Duodenal mucosa (tissue), 2 donors: ENCODE measurements at regions not wholly inside any gene's neighbourhood (a gene's known extent, or its start where the extent isn't known, plus 50 kb on each side); places are given as distances from the start of the nearest gene placed in this dataset.
"Not testable (repeated sequence)": the region's sequence is repeated elsewhere in the genome, so short reads cannot be mapped to it uniquely, and the experiment has no call there.

Source experiments
- H3K27ac ChIP-seq: one replicate; pipeline ENCODE4 v1.7.0; 2013; ENCODE audit warnings: low read depth, low read length
- H3K27me3 ChIP-seq, 2 donors: one replicate each; pipeline ENCODE4 v1.7.0; 2013; ENCODE audit warnings: low read length in 2 of 2, control low read depth in 1 of 2; ENCODE audit not compliant: insufficient read depth in 2 of 2, control insufficient read depth in 1 of 2
- H3K36me3 ChIP-seq, 2 donors: one replicate each; pipeline ENCODE4 v1.7.0; 2013; ENCODE audit warnings: low read length in 2 of 2, control low read depth in 1 of 2; ENCODE audit not compliant: insufficient read depth in 2 of 2, control insufficient read depth in 1 of 2
- H3K4me1 ChIP-seq, 2 donors: one replicate each; pipeline ENCODE4 v1.7.0; 2013; ENCODE audit warnings: low read length in 2 of 2, control low read depth in 1 of 2; ENCODE audit not compliant: insufficient read depth in 2 of 2, control insufficient read depth in 1 of 2
- H3K4me3 ChIP-seq, 2 donors: one replicate each; pipeline ENCODE4 v1.7.0; 2013; ENCODE audit warnings: low read length in 2 of 2, low read depth in 1 of 2
- H3K9ac ChIP-seq, 2 donors: one replicate each; pipeline ENCODE4 v1.7.0; 2013; ENCODE audit warnings: low read length in 2 of 2, low read depth in 1 of 2
- H3K9me3 ChIP-seq, 2 donors: one replicate each; pipeline ENCODE4 v1.7.0; 2013; ENCODE audit warnings: low read length in 2 of 2, control low read depth in 1 of 2; ENCODE audit not compliant: control insufficient read depth in 1 of 2

GRCh38 chr6:86355271-86355670 is 582.1 kb upstream of the HTR1E start:
- no peak overlapping the region for H3K9ac ChIP-seq
- no peaks in the 10 kb centered on the region for H3K27me3 ChIP-seq
- no peak overlapping the region for H3K27ac ChIP-seq
- no peak overlapping the region for H3K4me3 ChIP-seq
- no peaks in the 10 kb centered on the region for H3K36me3 ChIP-seq
- H3K9me3 ChIP-seq = peaks cover 0 to 12% of the 10 kb centered on the region in 2 donors
- H3K4me1 ChIP-seq = no peaks in the 10 kb centered on the region

GRCh38 chr6:86331919-86332318 is 605.4 kb upstream of the HTR1E start:
- no peaks in the 10 kb centered on the region for H3K36me3 ChIP-seq
- H3K4me3 ChIP-seq = no peak overlapping the region
- H3K4me1 ChIP-seq = no peaks in the 10 kb centered on the region
- no peak overlapping the region for H3K27ac ChIP-seq
- peaks cover 6 to 8% of the 10 kb centered on the region in 2 donors for H3K9me3 ChIP-seq
- no peak overlapping the region for H3K9ac ChIP-seq
- H3K27me3 ChIP-seq = no peaks in the 10 kb centered on the region

GRCh38 chr6:86331265-86331840 is 606.0 kb upstream of the HTR1E start:
- no peaks in the 10 kb centered on the region for H3K36me3 ChIP-seq
- no peaks in the 10 kb centered on the region for H3K4me1 ChIP-seq
- H3K27ac ChIP-seq = no peak overlapping the region
- no peaks in the 10 kb centered on the region for H3K27me3 ChIP-seq
- no peak overlapping the region for H3K9ac ChIP-seq
- H3K4me3 ChIP-seq = no peak overlapping the region
- peaks cover 6 to 8% of the 10 kb centered on the region in 2 donors for H3K9me3 ChIP-seq

GRCh38 chr6:86306210-86306609 is 631.1 kb upstream of the HTR1E start:
- Histone ChIP-seq H3K27me3 (no peaks in the 10 kb centered on the region), H3K27ac (no peak overlapping the region), H3K9ac (no peak overlapping the region), H3K9me3 (peaks cover 13 to 20% of the 10 kb centered on the region in 2 donors), H3K4me3 (no peak overlapping the region), H3K4me1 (no peaks in the 10 kb centered on the region), H3K36me3 (no peaks in the 10 kb centered on the region)

- Histone ChIP-seq H3K9ac (no peak overlapping the region), H3K27ac (no peak overlapping the region), H3K4me1 (no peaks in the 10 kb centered on the region)
Measured at GRCh38 chr6:86285876-86286275, 643.2 kb upstream of the SYNCRIP start.

GRCh38 chr6:86284809-86285480 is 642.3 kb upstream of the SYNCRIP start:
- H3K27ac ChIP-seq, H3K27me3 ChIP-seq, H3K4me1 ChIP-seq, H3K9me3 ChIP-seq, H3K36me3 ChIP-seq, H3K9ac ChIP-seq, H3K4me3 ChIP-seq: not testable (repeated sequence)

More at GRCh38 chr6:86285876-86286275, 643.2 kb upstream of the SYNCRIP start:
- Histone ChIP-seq H3K4me3 (no peak overlapping the region), H3K36me3 (no peaks in the 10 kb centered on the region), H3K27me3 (no peaks in the 10 kb centered on the region), H3K9me3 (peaks cover 3 to 7% of the 10 kb centered on the region in 2 donors)

GRCh38 chr6:86283596-86283995 is 640.9 kb upstream of the SYNCRIP start:
- H3K4me3 ChIP-seq, H3K4me1 ChIP-seq, H3K9ac ChIP-seq, H3K27ac ChIP-seq, H3K36me3 ChIP-seq, H3K9me3 ChIP-seq, H3K27me3 ChIP-seq: not testable (repeated sequence)

GRCh38 chr6:86276056-86276455 is 633.4 kb upstream of the SYNCRIP start:
- Histone ChIP-seq H3K27ac (no peak overlapping the region), H3K4me1 (no peaks in the 10 kb centered on the region), H3K9me3 (peaks cover 4 to 14% of the 10 kb centered on the region in 2 donors), H3K4me3 (no peak overlapping the region), H3K36me3 (no peaks in the 10 kb centered on the region), H3K27me3 (no peaks in the 10 kb centered on the region), H3K9ac (no peak overlapping the region)

GRCh38 chr6:86273936-86274335 is 631.2 kb upstream of the SYNCRIP start:
- Histone ChIP-seq H3K9ac (no peak overlapping the region), H3K4me3 (no peak overlapping the region), H3K27ac (no peak overlapping the region), H3K4me1 (no peaks in the 10 kb centered on the region), H3K9me3 (peaks cover 4 to 14% of the 10 kb centered on the region in 2 donors), H3K27me3 (no peaks in the 10 kb centered on the region), H3K36me3 (no peaks in the 10 kb centered on the region)

GRCh38 chr6:86256615-86257187 is 614.0 kb upstream of the SYNCRIP start:
- H3K27ac ChIP-seq = no peak overlapping the region
- H3K9ac ChIP-seq = no peak overlapping the region
- no peaks in the 10 kb centered on the region for H3K36me3 ChIP-seq
- no peaks in the 10 kb centered on the region for H3K9me3 ChIP-seq
- no peaks in the 10 kb centered on the region for H3K4me1 ChIP-seq
- H3K27me3 ChIP-seq = no peaks in the 10 kb centered on the region
- H3K4me3 ChIP-seq = no peak overlapping the region
